B cell (primary cell): ENCODE measurements at regions not wholly inside any gene's neighbourhood (a gene's known extent, or its start where the extent isn't known, plus 50 kb on each side); places are given as distances from the start of the nearest gene placed in this dataset.

Experiments used
- CTCF ChIP-seq: fragments of 200-600 bp; IDR thresholded peaks from one replicate; pipeline ENCODE4 v1.8.0; 2022; ENCODE audit warnings: antibody characterized with exemption, mild to moderate bottlenecking
- EZH2 ChIP-seq: IDR thresholded peaks from 2 replicates; pipeline ENCODE4 v1.6.1; 2012; ENCODE audit warnings: borderline replicate concordance, low read depth, mild to moderate bottlenecking, moderate library complexity, low read length; ENCODE audit not compliant: insufficient read depth, poor library complexity, severe bottlenecking

- TF ChIP-seq CTCF (no peak), EZH2 (no peak)
Observed at GRCh38 chr13:31433207-31433606, 233.4 kb downstream of the B3GLCT start.
